Gastroesophageal sphincter (tissue), 3 donors: ENCODE measurements at regions not wholly inside any gene's neighbourhood (a gene's known extent, or its start where the extent isn't known, plus 50 kb on each side); places are given as distances from the start of the nearest gene placed in this dataset.

Experiments
- CTCF ChIP-seq, 4 experiments: fragments of 200-600 bp in 2 of 4; fragments of 450-650 bp in 2 of 4; sonication (generic) in 1 of 4; IDR thresholded peaks; one replicate each; pipeline ENCODE4 v1.5.1; 2017 to 2019; ENCODE audit warnings: antibody characterized with exemption in 4 of 4, mild to moderate bottlenecking in 2 of 4, moderate library complexity in 2 of 4
- POLR2AphosphoS5 ChIP-seq: sonication (generic); formaldehyde crosslinking; IDR thresholded peaks from one replicate; pipeline ENCODE4 v1.6.1; 2017; ENCODE audit warnings: antibody characterized with exemption

- TF ChIP-seq CTCF (IDR thresholded peaks at IDR 0.05) = no peak
- no peak for TF ChIP-seq POLR2AphosphoS5
Measured at GRCh38 chr2:199015072-199015471, 442.7 kb downstream of the SATB2 start.
